NCI-H128 (cell line): ENCODE measurements at regions not wholly inside any gene's neighbourhood (a gene's known extent, or its start where the extent isn't known, plus 50 kb on each side); places are given as distances from the start of the nearest gene placed in this dataset.

ENCODE experiments used
- DNase-seq: peaks from one replicate; lab custom pipeline; 2025; ENCODE audit not compliant: unreplicated experiment; lab: John Stamatoyannopoulos, UW

GRCh38 chr1:192057766-192058165, 100.5 kb upstream of the RGS18 start:
- DNase-seq: no peak

- DNase-seq: no peak
Measured at GRCh38 chr1:192059407-192059806, 98.9 kb upstream of the RGS18 start.

GRCh38 chr1:192061556-192061955, 96.7 kb upstream of the RGS18 start:
- no peak for DNase-seq

DNA sequence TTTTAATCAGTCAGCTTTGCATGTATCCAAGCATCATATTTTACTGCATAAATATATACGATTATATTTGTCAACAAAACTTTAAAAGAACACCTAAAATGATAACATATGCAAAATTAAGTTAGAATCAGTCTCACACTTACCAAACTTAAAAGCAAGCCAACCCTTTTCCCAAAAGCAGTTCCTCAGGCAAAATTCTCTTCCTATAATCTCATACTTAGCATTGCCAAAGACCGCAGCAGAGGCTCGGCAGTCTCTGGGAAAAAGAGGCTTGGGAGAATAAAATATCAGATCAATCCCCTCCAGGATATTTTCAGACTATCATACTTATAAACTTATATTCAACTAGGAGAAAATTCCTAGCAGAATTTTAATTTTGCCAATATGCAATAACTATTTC, 93.2 kb upstream of the RGS18 start:
- DNase-seq: no peak

DNA sequence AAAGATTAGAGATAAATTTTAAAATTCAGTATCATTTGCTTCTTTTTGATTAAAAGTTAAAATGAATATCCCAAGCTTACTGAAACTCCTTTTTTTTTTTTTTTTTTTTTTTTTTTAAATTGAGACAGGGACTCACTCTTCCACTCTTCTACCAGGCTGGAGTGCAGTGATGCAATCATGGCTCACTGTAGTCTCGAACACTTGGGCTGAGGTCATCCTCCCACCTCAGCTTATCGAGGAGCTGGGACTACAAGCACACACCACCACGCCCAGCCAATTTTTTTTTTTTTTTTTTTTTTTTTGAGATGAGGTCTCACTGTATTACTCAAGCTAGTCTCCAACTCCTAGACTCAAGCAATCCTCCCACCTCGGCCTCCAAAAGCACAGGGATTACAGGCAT, 92.1 kb upstream of the RGS18 start:
- DNase-seq: no peak

GRCh38 chr1:192067360-192067759, 90.9 kb upstream of the RGS18 start:
- DNase-seq: no peak

- no peak for DNase-seq
Measured at GRCh38 chr1:192070213-192070612, 88.0 kb upstream of the RGS18 start.

GRCh38 chr1:192080684-192081083, 77.6 kb upstream of the RGS18 start:
- no peak for DNase-seq

DNA sequence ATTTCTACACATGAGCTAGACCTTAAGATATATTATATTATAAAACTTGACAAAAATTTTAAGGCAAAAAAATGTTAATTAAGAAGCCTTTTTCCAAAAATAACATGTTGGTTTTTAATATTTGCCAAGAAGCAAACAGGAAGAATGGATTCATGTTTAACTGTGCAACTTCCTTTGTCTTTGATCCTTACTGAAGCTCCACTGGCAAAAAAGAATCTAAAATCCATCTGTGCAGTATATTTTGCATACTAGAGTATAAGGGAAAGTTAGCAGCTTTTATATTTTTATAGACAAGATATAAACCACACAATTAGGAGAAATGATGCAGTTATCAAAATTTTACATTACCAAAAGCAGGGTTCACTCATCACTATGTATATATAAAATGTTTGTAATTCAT, 76.9 kb upstream of the RGS18 start:
- DNase-seq: no peak

DNA sequence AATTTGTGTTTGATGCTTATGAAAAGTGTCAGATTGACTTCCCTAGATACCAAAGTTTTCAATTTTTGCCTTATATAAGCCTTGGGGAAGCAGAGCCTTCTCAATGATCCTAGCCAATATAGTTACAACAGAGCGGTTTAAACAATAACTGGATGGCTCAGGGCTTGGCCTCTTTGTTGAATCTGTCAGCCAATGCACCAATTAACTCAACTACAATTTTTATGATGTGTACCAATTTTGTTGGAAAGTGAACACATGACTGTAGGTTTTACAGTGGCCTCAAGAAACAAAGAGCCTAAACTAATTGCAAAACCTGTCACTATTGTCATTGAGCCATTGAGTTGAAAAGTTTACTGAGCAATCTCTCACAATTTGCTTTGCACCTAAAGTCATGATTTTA, 71.6 kb upstream of the RGS18 start:
- DNase-seq: no peak

GRCh38 chr1:192087334-192087733, 70.9 kb upstream of the RGS18 start:
- no peak for DNase-seq

GRCh38 chr1:192088496-192088895, 69.8 kb upstream of the RGS18 start:
- DNase-seq: no peak

- DNase-seq: no peak
Measured at GRCh38 chr1:192098001-192098400, 60.3 kb upstream of the RGS18 start.

DNA sequence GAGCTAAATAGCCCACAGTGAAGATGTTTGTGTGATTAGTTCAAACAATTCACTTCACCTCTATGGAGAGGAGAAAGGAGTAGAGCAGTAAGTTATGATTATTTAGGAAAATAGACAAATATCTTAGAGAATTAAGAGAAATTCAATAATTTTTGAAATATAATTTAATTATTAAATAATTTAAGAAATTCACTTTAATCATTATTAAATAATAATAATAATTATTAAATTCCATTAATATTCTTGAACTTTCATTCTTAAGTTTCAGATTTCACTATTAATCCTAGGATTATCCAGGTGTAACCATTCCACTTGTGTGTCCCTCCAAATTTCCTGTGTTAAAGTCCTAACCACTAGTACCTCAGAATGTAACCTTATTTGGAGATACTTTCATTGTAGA, 58.9 kb upstream of the RGS18 start:
- DNase-seq: no peak

DNA sequence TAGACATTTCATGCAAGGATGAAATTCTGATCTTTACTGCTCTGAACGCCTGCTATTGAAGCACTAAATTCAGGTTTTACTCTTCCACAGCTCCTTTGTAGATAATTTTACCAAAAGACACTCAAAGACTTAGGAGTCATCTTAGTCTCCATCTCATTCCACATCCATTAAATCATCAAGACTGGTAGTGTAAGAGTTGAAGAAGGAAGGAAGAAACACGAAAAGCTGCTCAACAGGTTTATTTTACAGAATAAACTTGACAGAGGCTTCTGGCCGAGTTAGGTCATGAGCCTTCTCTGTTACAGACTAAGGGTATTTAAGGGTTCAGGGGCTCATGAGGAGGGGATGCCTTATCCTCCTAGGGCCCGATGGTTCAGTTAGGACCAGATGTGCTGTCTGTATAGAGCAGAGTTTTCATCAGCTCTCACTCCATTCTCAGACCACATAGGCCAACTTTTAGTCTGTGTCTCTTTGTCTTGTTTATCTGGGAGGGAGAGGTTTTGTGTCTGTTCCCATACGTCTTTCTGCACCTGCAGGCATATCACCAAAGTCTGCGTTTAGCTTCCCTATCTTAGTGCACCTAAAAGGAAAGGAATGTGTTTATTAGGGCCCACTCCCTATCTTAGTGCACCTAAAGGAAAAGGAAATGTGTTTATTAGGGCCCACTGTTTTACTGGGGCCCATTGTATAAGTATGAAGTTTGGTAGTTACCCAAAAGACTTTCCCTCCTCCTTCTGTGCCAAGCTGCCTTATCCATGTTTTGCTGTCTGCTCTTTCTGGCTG, 57.4 kb upstream of the RGS18 start:
- DNase-seq: no peak

GRCh38 chr1:192104128-192104527, 54.1 kb upstream of the RGS18 start:
- no peak for DNase-seq

DNA sequence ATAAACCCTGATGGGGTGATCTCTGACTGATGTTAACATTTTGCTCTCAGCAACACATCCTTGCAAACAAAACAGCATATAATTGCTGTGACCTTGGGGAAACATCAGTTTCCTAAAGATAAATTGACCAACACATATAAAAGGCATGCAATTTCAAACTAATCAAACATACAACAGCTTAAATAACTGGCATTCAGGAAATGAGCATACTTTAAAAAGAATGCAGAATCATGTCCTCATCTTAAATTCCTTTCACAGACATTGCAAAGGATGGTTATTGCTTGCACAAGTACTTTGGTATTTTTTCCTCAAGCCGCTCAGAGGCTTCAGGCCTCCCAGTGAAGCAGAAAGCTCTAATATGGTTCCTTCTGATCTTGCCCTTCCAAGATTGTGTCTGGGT, 53.4 kb upstream of the RGS18 start:
- no peak for DNase-seq

GRCh38 chr1:192108161-192108560, 50.1 kb upstream of the RGS18 start:
- no peak for DNase-seq
